C4-2B (cell line): ENCODE measurements at regions not wholly inside any gene's neighbourhood (a gene's known extent, or its start where the extent isn't known, plus 50 kb on each side); places are given as distances from the start of the nearest gene placed in this dataset.

Experiments
- CTCF ChIP-seq: fragments of 450-650 bp; conservative IDR thresholded peaks from 2 replicates; pipeline ENCODE4 v1.5.1; 2017; ENCODE audit warnings: mild to moderate bottlenecking
- ZFX ChIP-seq: fragments of 450-650 bp; IDR thresholded peaks from 2 replicates; pipeline ENCODE4 v1.6.1; 2017

GRCh38 chr16:82373976-82374375 lies 204.0 kb upstream of the MPHOSPH6 start:
- TF ChIP-seq CTCF = no peak
- no peak for TF ChIP-seq ZFX
